ENCODE measurements at regions not wholly inside any gene's neighbourhood (a gene's known extent, or its start where the extent isn't known, plus 50 kb on each side); places are given as distances from the start of the nearest gene placed in this dataset.

DNA sequence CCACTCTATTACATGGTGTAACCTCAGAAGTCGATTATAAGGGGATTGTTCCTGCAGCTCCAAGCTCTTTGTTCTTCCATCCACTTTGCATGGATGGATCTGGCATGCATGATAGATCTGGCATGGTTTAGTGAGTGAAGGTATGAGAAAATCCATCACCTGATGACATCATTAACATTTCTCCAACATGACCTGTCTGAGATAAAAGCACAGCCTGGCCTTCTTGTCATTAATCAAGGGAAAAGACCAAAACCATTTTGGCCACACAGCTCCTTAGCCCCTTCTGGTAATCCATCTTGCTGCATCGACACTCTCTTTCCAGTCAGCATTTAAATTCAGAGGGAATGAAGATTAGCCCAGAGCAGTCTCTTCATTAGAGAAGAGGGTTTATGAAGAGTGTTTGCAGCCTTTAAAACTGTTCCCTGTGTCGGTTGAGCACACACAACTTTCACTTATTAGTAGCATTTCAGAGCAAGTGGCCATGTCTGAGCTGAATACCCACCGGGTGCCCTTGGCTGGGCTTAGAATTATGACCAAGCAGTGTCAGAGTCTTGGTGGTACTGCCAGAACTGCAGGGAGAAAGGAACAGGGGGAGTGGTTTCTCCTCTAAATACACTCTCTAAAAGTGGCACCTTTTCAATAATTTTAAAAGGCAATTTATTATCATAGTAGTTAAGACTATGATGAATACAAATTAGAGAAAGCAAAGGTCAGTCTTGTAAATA lies 246.0 kb downstream of the HAPSTR1 start:
- ATAC-seq = no peak
- TF ChIP-seq CREB5 (CRISPR knock-in tag; IDR thresholded peaks at IDR 0.05; ENCODE audit: low read depth) (no peak), ZNF70 (CRISPR knock-in tag; IDR thresholded peaks at IDR 0.05) (no peak), CSRNP3 (CRISPR knock-in tag; IDR thresholded peaks at IDR 0.05) (no peak), OSR1 (CRISPR knock-in tag; IDR thresholded peaks at IDR 0.05) (no peak), TSHZ2 (CRISPR knock-in tag; IDR thresholded peaks at IDR 0.05) (no peak), ZC3H10 (CRISPR knock-in tag; IDR thresholded peaks at IDR 0.05) (no peak), CSDC2 (CRISPR knock-in tag; IDR thresholded peaks at IDR 0.05) (no peak), TCF4 (CRISPR knock-in tag; IDR thresholded peaks at IDR 0.05; ENCODE audit: borderline replicate concordance) (no peak), ZNF8 (CRISPR knock-in tag; IDR thresholded peaks at IDR 0.05) (no peak), ZNF565 (CRISPR knock-in tag; conservative IDR thresholded peaks at IDR 0.05; ENCODE audit: low read depth) (no peak)

GRCh38 chr16:9338068-9338467 lies 246.6 kb downstream of the HAPSTR1 start:
- ATAC-seq = no peak
- TF ChIP-seq, protein P1, sequence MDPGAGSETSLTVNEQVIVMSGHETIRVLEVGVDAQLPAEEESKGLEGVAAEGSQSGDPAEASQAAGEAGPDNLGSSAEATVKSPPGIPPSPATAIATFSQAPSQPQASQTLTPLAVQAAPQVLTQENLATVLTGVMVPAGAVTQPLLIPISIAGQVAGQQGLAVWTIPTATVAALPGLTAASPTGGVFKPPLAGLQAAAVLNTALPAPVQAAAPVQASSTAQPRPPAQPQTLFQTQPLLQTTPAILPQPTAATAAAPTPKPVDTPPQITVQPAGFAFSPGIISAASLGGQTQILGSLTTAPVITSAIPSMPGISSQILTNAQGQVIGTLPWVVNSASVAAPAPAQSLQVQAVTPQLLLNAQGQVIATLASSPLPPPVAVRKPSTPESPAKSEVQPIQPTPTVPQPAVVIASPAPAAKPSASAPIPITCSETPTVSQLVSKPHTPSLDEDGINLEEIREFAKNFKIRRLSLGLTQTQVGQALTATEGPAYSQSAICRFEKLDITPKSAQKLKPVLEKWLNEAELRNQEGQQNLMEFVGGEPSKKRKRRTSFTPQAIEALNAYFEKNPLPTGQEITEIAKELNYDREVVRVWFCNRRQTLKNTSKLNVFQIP (CRISPR knock-in tag; IDR thresholded peaks at IDR 0.05; ENCODE audit: borderline replicate concordance, low read depth) = no peak
- TF ChIP-seq GLIS3 (CRISPR knock-in tag; IDR thresholded peaks at IDR 0.05) (no peak), PPARA (CRISPR knock-in tag; IDR thresholded peaks at IDR 0.05; ENCODE audit: borderline replicate concordance) (no peak), ZNF70 (CRISPR knock-in tag; IDR thresholded peaks at IDR 0.05) (no peak), OSR1 (CRISPR knock-in tag; IDR thresholded peaks at IDR 0.05) (no peak), ZFP30 (CRISPR knock-in tag; IDR thresholded peaks at IDR 0.05) (no peak), ZC3H10 (CRISPR knock-in tag; IDR thresholded peaks at IDR 0.05) (no peak), RARB (CRISPR knock-in tag; IDR thresholded peaks at IDR 0.05) (no peak), ZNF8 (CRISPR knock-in tag; IDR thresholded peaks at IDR 0.05) (no peak), CSRNP3 (CRISPR knock-in tag; IDR thresholded peaks at IDR 0.05) (no peak), ARNTL (CRISPR knock-in tag; IDR thresholded peaks at IDR 0.05; ENCODE audit: borderline replicate concordance, low read depth) (no peak), ISL1 (CRISPR knock-in tag; IDR thresholded peaks at IDR 0.05) (no peak), CREB5 (CRISPR knock-in tag; IDR thresholded peaks at IDR 0.05; ENCODE audit: low read depth) (no peak), BACH2 (CRISPR knock-in tag; IDR thresholded peaks at IDR 0.05; ENCODE audit: borderline replicate concordance) (no peak), TOX (CRISPR knock-in tag; IDR thresholded peaks at IDR 0.05; ENCODE audit: borderline replicate concordance) (no peak)
- TF ChIP-seq, protein P2, sequence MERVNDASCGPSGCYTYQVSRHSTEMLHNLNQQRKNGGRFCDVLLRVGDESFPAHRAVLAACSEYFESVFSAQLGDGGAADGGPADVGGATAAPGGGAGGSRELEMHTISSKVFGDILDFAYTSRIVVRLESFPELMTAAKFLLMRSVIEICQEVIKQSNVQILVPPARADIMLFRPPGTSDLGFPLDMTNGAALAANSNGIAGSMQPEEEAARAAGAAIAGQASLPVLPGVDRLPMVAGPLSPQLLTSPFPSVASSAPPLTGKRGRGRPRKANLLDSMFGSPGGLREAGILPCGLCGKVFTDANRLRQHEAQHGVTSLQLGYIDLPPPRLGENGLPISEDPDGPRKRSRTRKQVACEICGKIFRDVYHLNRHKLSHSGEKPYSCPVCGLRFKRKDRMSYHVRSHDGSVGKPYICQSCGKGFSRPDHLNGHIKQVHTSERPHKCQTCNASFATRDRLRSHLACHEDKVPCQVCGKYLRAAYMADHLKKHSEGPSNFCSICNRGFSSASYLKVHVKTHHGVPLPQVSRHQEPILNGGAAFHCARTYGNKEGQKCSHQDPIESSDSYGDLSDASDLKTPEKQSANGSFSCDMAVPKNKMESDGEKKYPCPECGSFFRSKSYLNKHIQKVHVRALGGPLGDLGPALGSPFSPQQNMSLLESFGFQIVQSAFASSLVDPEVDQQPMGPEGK (CRISPR knock-in tag; IDR thresholded peaks at IDR 0.05; ENCODE audit: borderline replicate concordance) = no peak

Measured in SK-N-SH treated with all-trans-retinoic acid at 6 μM for 48 hours (cell line).